Neural cell (in vitro differentiated cells): ENCODE measurements at regions not wholly inside any gene's neighbourhood (a gene's known extent, or its start where the extent isn't known, plus 50 kb on each side); places are given as distances from the start of the nearest gene placed in this dataset.

Experiments used
- H2AFZ ChIP-seq: fragments of 200-600, 300-800 bp; sonication (generic), shearing (Covaris generic); 2 replicates; pipeline ENCODE4 v1.6.0; 2014; ENCODE audit warnings: low read depth, mild to moderate bottlenecking, antibody characterized with exemption, low read length, moderate library complexity
- H3F3A ChIP-seq: fragments of 200-600 bp; shearing (Covaris generic); 2 replicates; pipeline ENCODE4 v1.6.1; 2016; ENCODE audit warnings: mild to moderate bottlenecking, moderate library complexity, mixed read lengths, antibody characterized with exemption, low read length; ENCODE audit not compliant: insufficient read depth, poor library complexity, severe bottlenecking
- H3K27ac ChIP-seq: fragments of 200-600, 300-800 bp; sonication (generic), shearing (Covaris generic); 2 replicates; pipeline ENCODE4 v1.5.1; 2014; ENCODE audit warnings: mild to moderate bottlenecking, low read length, moderate library complexity
- H3K27me3 ChIP-seq: fragments of 300-800, 200-600 bp; sonication (generic), shearing (Covaris generic); 2 replicates; pipeline ENCODE4 v1.6.0; 2014; ENCODE audit warnings: mild to moderate bottlenecking, low read depth, low read length, moderate library complexity; ENCODE audit not compliant: insufficient read depth
- H3K36me3 ChIP-seq: fragments of 300-800, 200-600 bp; sonication (generic), shearing (Covaris generic); 2 replicates; pipeline ENCODE4 v1.5.1; 2014; ENCODE audit warnings: mild to moderate bottlenecking, antibody characterized with exemption, low read length, moderate library complexity; ENCODE audit not compliant: insufficient read depth
- H3K4me2 ChIP-seq: fragments of 300-800, 200-600 bp; sonication (generic), shearing (Covaris generic); 2 replicates; pipeline ENCODE4 v1.6.0; 2014; ENCODE audit warnings: mild to moderate bottlenecking, low read length
- H3K4me3 ChIP-seq: fragments of 300-800, 200-600 bp; sonication (generic), shearing (Covaris generic); 2 replicates; pipeline ENCODE4 v1.5.1; 2014; ENCODE audit warnings: mild to moderate bottlenecking, low read length, moderate library complexity
- H3K79me2 ChIP-seq: fragments of 200-600 bp; shearing (Covaris generic); replicated peaks from 2 replicates; pipeline ENCODE4 v1.6.0; 2014; ENCODE audit warnings: mild to moderate bottlenecking, low read length, moderate library complexity; ENCODE audit not compliant: insufficient read depth
- H3K9ac ChIP-seq: fragments of 300-800, 200-600 bp; sonication (generic), shearing (Covaris generic); 2 replicates; pipeline ENCODE4 v1.6.1; 2016; ENCODE audit warnings: mild to moderate bottlenecking, low read length, mixed read lengths
- H3K9me2 ChIP-seq: fragments of 200-600 bp; shearing (Covaris generic); 2 replicates; pipeline ENCODE4 v1.6.1; 2016; ENCODE audit warnings: mild to moderate bottlenecking, low read length, mixed read lengths; ENCODE audit not compliant: insufficient read depth
- H3K9me3 ChIP-seq: fragments of 200-600, 300-800 bp; sonication (generic), shearing (Covaris generic); 2 replicates; pipeline ENCODE4 v1.6.1; 2016; ENCODE audit warnings: mild to moderate bottlenecking, mixed run types, low read length, moderate library complexity, mixed read lengths
- H4K20me1 ChIP-seq: fragments of 200-600 bp; shearing (Covaris generic); 2 replicates; pipeline ENCODE4 v1.6.1; 2016; ENCODE audit warnings: mild to moderate bottlenecking, mixed run types; ENCODE audit not compliant: insufficient read depth
- EP300 ChIP-seq: fragments of 450-650 bp; conservative IDR thresholded peaks from 2 replicates; pipeline ENCODE4 v1.6.1; 2014; ENCODE audit warnings: antibody characterized with exemption, mild to moderate bottlenecking, moderate library complexity; ENCODE audit not compliant: poor library complexity, severe bottlenecking
- EZH2 ChIP-seq: fragments of 200-600, 300-800 bp; shearing (Covaris generic), sonication (generic); IDR thresholded peaks from 2 replicates; pipeline ENCODE4 v1.6.1; 2014; ENCODE audit warnings: antibody characterized with exemption, low read length, borderline replicate concordance, mild to moderate bottlenecking; ENCODE audit not compliant: insufficient read depth, poor library complexity, severe bottlenecking
- MXI1 ChIP-seq: fragments of 450-650 bp; conservative IDR thresholded peaks from 2 replicates; pipeline ENCODE4 v1.6.1; 2014; ENCODE audit warnings: antibody characterized with exemption, mild to moderate bottlenecking; ENCODE audit not compliant: poor library complexity, severe bottlenecking
- POLR2AphosphoS5 ChIP-seq: IDR thresholded peaks from 2 replicates; pipeline ENCODE4 v1.6.1; 2012
- RAD21 ChIP-seq: fragments of 450-650 bp; conservative IDR thresholded peaks from 2 replicates; pipeline ENCODE4 v1.6.1; 2014; ENCODE audit warnings: antibody characterized with exemption, mild to moderate bottlenecking, moderate library complexity
- SMC3 ChIP-seq: fragments of 450-650 bp; conservative IDR thresholded peaks from 2 replicates; pipeline ENCODE4 v1.6.1; 2014; ENCODE audit warnings: antibody characterized with exemption, mild to moderate bottlenecking, moderate library complexity; ENCODE audit not compliant: poor library complexity
- TAF1 ChIP-seq: IDR thresholded peaks from 2 replicates; pipeline ENCODE4 v1.6.1; 2012; ENCODE audit warnings: low read depth
- TF ChIP-seq, protein P1 (sequence below): fragments of 450-650 bp; IDR thresholded peaks from 2 replicates; pipeline ENCODE4 v1.5.1; 2014; ENCODE audit warnings: antibody characterized with exemption, mild to moderate bottlenecking, moderate library complexity; ENCODE audit not compliant: poor library complexity, severe bottlenecking
- TF ChIP-seq, protein P2 (sequence below): IDR thresholded peaks from 2 replicates; pipeline ENCODE4 v1.6.1; 2012; ENCODE audit warnings: borderline replicate concordance

DNA sequence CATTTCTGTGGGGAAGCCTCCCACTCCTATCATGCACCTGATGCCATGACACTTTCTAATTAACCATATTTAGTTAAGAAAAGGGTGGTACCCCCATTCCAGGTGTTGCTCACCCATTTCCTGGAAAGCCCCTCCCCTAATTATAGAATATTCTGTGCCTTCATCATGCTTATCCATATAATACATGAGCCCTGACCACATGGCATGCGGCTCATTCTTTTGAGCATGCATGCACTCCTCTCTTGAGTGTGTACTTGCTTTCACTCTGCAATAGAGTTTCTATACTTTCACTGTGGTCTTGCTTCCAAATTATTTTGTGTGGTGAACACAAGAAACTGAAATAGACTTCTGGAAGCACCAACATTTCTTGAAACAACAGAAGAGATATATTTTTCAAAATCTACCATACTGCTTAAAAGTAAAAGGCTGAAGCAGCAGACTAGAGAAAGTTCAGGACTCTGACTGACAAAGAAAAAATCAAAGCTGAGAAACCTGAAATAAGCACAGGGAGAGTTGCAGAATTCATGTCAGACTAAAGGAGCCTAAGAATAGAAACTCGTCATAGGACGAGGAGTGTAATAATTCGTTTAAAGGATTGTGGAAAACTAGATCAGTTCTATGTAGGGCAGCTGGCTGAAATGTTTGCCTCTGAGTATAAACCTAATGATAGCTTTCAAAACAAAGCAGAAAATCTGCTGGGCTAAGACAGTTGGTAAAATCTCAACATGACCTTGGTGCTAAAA, 144.8 kb downstream of the KITLG start:
- no peaks in the 10 kb centered on the region for H3K36me3 ChIP-seq
- TF ChIP-seq TAF1: no peak
- TF ChIP-seq, protein P1, sequence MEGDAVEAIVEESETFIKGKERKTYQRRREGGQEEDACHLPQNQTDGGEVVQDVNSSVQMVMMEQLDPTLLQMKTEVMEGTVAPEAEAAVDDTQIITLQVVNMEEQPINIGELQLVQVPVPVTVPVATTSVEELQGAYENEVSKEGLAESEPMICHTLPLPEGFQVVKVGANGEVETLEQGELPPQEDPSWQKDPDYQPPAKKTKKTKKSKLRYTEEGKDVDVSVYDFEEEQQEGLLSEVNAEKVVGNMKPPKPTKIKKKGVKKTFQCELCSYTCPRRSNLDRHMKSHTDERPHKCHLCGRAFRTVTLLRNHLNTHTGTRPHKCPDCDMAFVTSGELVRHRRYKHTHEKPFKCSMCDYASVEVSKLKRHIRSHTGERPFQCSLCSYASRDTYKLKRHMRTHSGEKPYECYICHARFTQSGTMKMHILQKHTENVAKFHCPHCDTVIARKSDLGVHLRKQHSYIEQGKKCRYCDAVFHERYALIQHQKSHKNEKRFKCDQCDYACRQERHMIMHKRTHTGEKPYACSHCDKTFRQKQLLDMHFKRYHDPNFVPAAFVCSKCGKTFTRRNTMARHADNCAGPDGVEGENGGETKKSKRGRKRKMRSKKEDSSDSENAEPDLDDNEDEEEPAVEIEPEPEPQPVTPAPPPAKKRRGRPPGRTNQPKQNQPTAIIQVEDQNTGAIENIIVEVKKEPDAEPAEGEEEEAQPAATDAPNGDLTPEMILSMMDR: no peak
- no peak for TF ChIP-seq MXI1
- no peak for TF ChIP-seq EZH2
- no peak for TF ChIP-seq SMC3
- TF ChIP-seq, protein P2, sequence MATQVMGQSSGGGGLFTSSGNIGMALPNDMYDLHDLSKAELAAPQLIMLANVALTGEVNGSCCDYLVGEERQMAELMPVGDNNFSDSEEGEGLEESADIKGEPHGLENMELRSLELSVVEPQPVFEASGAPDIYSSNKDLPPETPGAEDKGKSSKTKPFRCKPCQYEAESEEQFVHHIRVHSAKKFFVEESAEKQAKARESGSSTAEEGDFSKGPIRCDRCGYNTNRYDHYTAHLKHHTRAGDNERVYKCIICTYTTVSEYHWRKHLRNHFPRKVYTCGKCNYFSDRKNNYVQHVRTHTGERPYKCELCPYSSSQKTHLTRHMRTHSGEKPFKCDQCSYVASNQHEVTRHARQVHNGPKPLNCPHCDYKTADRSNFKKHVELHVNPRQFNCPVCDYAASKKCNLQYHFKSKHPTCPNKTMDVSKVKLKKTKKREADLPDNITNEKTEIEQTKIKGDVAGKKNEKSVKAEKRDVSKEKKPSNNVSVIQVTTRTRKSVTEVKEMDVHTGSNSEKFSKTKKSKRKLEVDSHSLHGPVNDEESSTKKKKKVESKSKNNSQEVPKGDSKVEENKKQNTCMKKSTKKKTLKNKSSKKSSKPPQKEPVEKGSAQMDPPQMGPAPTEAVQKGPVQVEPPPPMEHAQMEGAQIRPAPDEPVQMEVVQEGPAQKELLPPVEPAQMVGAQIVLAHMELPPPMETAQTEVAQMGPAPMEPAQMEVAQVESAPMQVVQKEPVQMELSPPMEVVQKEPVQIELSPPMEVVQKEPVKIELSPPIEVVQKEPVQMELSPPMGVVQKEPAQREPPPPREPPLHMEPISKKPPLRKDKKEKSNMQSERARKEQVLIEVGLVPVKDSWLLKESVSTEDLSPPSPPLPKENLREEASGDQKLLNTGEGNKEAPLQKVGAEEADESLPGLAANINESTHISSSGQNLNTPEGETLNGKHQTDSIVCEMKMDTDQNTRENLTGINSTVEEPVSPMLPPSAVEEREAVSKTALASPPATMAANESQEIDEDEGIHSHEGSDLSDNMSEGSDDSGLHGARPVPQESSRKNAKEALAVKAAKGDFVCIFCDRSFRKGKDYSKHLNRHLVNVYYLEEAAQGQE: no peak
- no peak for TF ChIP-seq POLR2AphosphoS5
- TF ChIP-seq RAD21: no peak
- TF ChIP-seq EP300: no peak
- no peak overlapping the region for H3K4me3 ChIP-seq
- no peaks in the 10 kb centered on the region for H4K20me1 ChIP-seq
- H3K9ac ChIP-seq: no peak overlapping the region
- no peaks in the 10 kb centered on the region for H3K79me2 ChIP-seq
- no peaks in the 10 kb centered on the region for H3F3A ChIP-seq
- H3K27me3 ChIP-seq: no peaks in the 10 kb centered on the region
- H2AFZ ChIP-seq: no peak overlapping the region
- no peaks in the 10 kb centered on the region for H3K9me3 ChIP-seq
- no peak overlapping the region for H3K27ac ChIP-seq
- no peaks in the 10 kb centered on the region for H3K9me2 ChIP-seq
- no peak overlapping the region for H3K4me2 ChIP-seq

DNA sequence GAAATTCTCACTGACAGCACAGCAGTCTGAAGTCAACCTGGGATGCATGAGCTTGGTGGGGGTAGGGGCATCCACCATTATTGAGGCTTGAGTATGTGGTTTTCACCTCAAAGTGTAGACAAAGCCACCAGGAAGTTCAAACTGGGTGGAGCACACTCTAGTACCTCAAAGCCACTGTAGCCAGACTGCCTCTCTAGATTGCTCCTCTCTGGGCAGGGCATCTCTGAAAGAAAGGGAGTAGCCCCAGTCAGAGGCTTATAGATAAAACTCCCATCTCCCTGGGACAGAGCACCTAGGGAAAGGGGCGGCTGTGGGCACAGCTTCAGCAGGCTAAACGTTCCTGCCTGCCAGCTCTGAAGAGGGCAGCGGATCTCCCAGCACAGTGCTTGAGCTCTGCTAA, 143.0 kb downstream of the KITLG start:
- H3K4me3 ChIP-seq: no peak overlapping the region
- H2AFZ ChIP-seq: no peak overlapping the region
- no peaks in the 10 kb centered on the region for H3K9me2 ChIP-seq
- H3K9ac ChIP-seq: no peak overlapping the region
- no peaks in the 10 kb centered on the region for H4K20me1 ChIP-seq
- no peak overlapping the region for H3K27ac ChIP-seq
- no peaks in the 10 kb centered on the region for H3F3A ChIP-seq
- no peak overlapping the region for H3K4me2 ChIP-seq
- no peaks in the 10 kb centered on the region for H3K36me3 ChIP-seq
- no peaks in the 10 kb centered on the region for H3K9me3 ChIP-seq
- no peaks in the 10 kb centered on the region for H3K27me3 ChIP-seq
- TF ChIP-seq TAF1 (no peak), RAD21 (no peak), EP300 (no peak), POLR2AphosphoS5 (no peak), SMC3 (no peak), EZH2 (no peak)
- TF ChIP-seq, protein P2: no peak
- TF ChIP-seq, protein P1: no peak
- no peaks in the 10 kb centered on the region for H3K79me2 ChIP-seq
